HG03095 (cell line): ENCODE measurements at regions not wholly inside any gene's neighbourhood (a gene's known extent, or its start where the extent isn't known, plus 50 kb on each side); places are given as distances from the start of the nearest gene placed in this dataset.
"Not testable (repeated sequence)": the region's sequence is repeated elsewhere in the genome, so short reads cannot be mapped to it uniquely, and the experiment has no call there.

Source experiments
- ATAC-seq: cut with Tn5 transposase; IDR thresholded peaks from one replicate; pipeline ENCODE4 v1.9.1; 2021; ENCODE audit warnings: moderate library complexity; ENCODE audit not compliant: unreplicated experiment

- no peak for ATAC-seq
These were observed 119.4 kb upstream of the SPIN4 start for GRCh38 chrX:63470506-63470905.

- no peak for ATAC-seq
These were observed 115.6 kb upstream of the SPIN4 start for GRCh38 chrX:63466690-63467089.

GRCh38 chrX:63458981-63459380, 107.8 kb upstream of the SPIN4 start:
- ATAC-seq: no peak

GRCh38 chrX:63453571-63453970, 102.4 kb upstream of the SPIN4 start:
- ATAC-seq: no peak

- no peak for ATAC-seq
These were observed 90.6 kb upstream of the SPIN4 start for GRCh38 chrX:63441717-63442116.

GRCh38 chrX:63439580-63439979, 88.4 kb upstream of the SPIN4 start:
- ATAC-seq: no peak

- no peak for ATAC-seq
These were observed 85.7 kb upstream of the SPIN4 start for GRCh38 chrX:63436865-63437264.

- ATAC-seq: no peak
These were observed 83.5 kb upstream of the SPIN4 start for GRCh38 chrX:63434665-63435064.

- no peak for ATAC-seq
These were observed 83.1 kb upstream of the SPIN4 start for GRCh38 chrX:63434206-63434605.

- no peak for ATAC-seq
These were observed 78.9 kb upstream of the SPIN4 start for GRCh38 chrX:63430026-63430425.

GRCh38 chrX:63428348-63428747, 77.2 kb upstream of the SPIN4 start:
- no peak for ATAC-seq

- ATAC-seq: no peak
These were observed 75.4 kb upstream of the SPIN4 start for GRCh38 chrX:63426519-63426918.

GRCh38 chrX:63424063-63424462, 72.9 kb upstream of the SPIN4 start:
- no peak for ATAC-seq

- no peak for ATAC-seq
These were observed 70.3 kb upstream of the SPIN4 start for GRCh38 chrX:63421411-63421810.

- no peak for ATAC-seq
These were observed 67.1 kb upstream of the SPIN4 start for GRCh38 chrX:63418211-63418610.

- no peak for ATAC-seq
These were observed 66.5 kb upstream of the SPIN4 start for GRCh38 chrX:63417649-63418048.

GRCh38 chrX:63409934-63410333, 58.8 kb upstream of the SPIN4 start:
- ATAC-seq: not testable (repeated sequence)

- ATAC-seq: no peak
These were observed 56.9 kb upstream of the SPIN4 start for GRCh38 chrX:63408050-63408449.

GRCh38 chrX:63404332-63404731, 53.2 kb upstream of the SPIN4 start:
- no peak for ATAC-seq

- no peak for ATAC-seq
These were observed 51.0 kb upstream of the SPIN4 start for GRCh38 chrX:63402106-63402505.
